GM12878 (cell line): ENCODE measurements at regions not wholly inside any gene's neighbourhood (a gene's known extent, or its start where the extent isn't known, plus 50 kb on each side); places are given as distances from the start of the nearest gene placed in this dataset.

Experiments used
- ATAC-seq: fragments of 200-7000 bp; cut with Tn5 transposase; 3 replicates; pipeline ENCODE4 v1.9.1; 2020; ENCODE audit warnings: mild to moderate bottlenecking, moderate library complexity
- BruUV-seq: library from RNA; stranded (reverse); fragments of 400-500 nt; replicated peaks from 2 replicates; lab custom pipeline; 2021; lab: Mats Ljungman, UMichigan
- CTCF ChIA-PET: fragments of 300-600 bp; sonication (Branson Sonifier 250); formaldehyde crosslinking; extraction: SDS; loops from one replicate; lab custom pipeline; 2021; ENCODE audit warnings: inconsistent platforms; lab: Yijun Ruan, JAX
- POLR2A ChIA-PET: fragments of 350-600 bp; formaldehyde crosslinking; extraction: SDS; loops from one replicate; lab custom pipeline; 2021; ENCODE audit warnings: inconsistent platforms; lab: Charles Lee
- RAD21 ChIA-PET: fragments of 300-600 bp; sonication (Branson Sonifier 250); formaldehyde crosslinking; loops from one replicate; lab custom pipeline; 2023; ENCODE audit warnings: antibody characterized with exemption; ENCODE audit not compliant: unreplicated experiment; lab: Charles Lee
- SMC1A ChIA-PET: fragments of 300-600 bp; sonication (Branson Sonifier 250); formaldehyde crosslinking; loops from one replicate; lab custom pipeline; 2023; ENCODE audit not compliant: unreplicated experiment, uncharacterized antibody; lab: Charles Lee
- DNase-seq: peaks from one replicate; pipeline ENCODE4 v3.0.0-alpha.2; 2011; ENCODE audit warnings: low read depth, low spot score
- FAIRE-seq: peaks from 3 replicates; lab custom pipeline; 2011; peaks lifted over from hg19 to GRCh38; lab: Jason Lieb, UNC
- H2AFZ ChIP-seq: 2 replicates; pipeline ENCODE4 v1.6.0; 2011; ENCODE audit warnings: low read depth, low read length, control low read depth; ENCODE audit not compliant: control insufficient read depth
- H3K27ac ChIP-seq: 2 replicates; pipeline ENCODE4 v1.5.1; 2011; ENCODE audit warnings: control low read depth; ENCODE audit not compliant: control insufficient read depth, insufficient read depth
- H3K27me3 ChIP-seq, 2 experiments: replicated peaks in 1 of 2; 2 replicates each; pipeline versions ENCODE4 v1.6.0 to v1.6.1; 2011; ENCODE audit warnings: low read length in 1 of 2; ENCODE audit not compliant: control insufficient read depth in 2 of 2, insufficient read depth in 2 of 2
- H3K36me3 ChIP-seq, 2 experiments: 2 replicates each; pipeline ENCODE4 v1.5.1; 2011; ENCODE audit warnings: low read length in 1 of 2; ENCODE audit not compliant: control insufficient read depth in 2 of 2, insufficient read depth in 2 of 2
- H3K4me1 ChIP-seq: 2 replicates; pipeline ENCODE4 v1.6.1; 2011; ENCODE audit warnings: mild to moderate bottlenecking, low read length, moderate library complexity, mixed read lengths; ENCODE audit not compliant: control insufficient read depth, insufficient read depth
- H3K4me2 ChIP-seq: 2 replicates; pipeline ENCODE4 v1.6.0; 2011; ENCODE audit warnings: control low read depth; ENCODE audit not compliant: control insufficient read depth, insufficient read depth
- H3K4me3 ChIP-seq: fragments of 200-600 bp; sonication (generic); 2 replicates; pipeline ENCODE4 v1.5.1; 2016
- H3K79me2 ChIP-seq: 2 replicates; pipeline ENCODE4 v1.6.0; 2011; ENCODE audit warnings: low read length; ENCODE audit not compliant: control insufficient read depth, insufficient read depth
- H3K9ac ChIP-seq: 2 replicates; pipeline ENCODE4 v1.8.0; 2011; ENCODE audit warnings: low read length, control low read depth, mixed read lengths; ENCODE audit not compliant: control insufficient read depth, insufficient read depth
- H3K9me3 ChIP-seq: replicated peaks from 3 replicates; pipeline ENCODE4 v1.5.1; 2011; ENCODE audit warnings: mild to moderate bottlenecking, low read length; ENCODE audit not compliant: control insufficient read depth, insufficient read depth
- H4K20me1 ChIP-seq: 2 replicates; pipeline ENCODE4 v1.6.0; 2011; ENCODE audit not compliant: control insufficient read depth, insufficient read depth
- ATF2 ChIP-seq: IDR thresholded peaks from 2 replicates; pipeline ENCODE4 v1.6.1; 2012; ENCODE audit warnings: low read length, inconsistent platforms
- ATF3 ChIP-seq: IDR thresholded peaks from 2 replicates; pipeline ENCODE4 v1.6.1; 2011; ENCODE audit warnings: low read depth, mild to moderate bottlenecking, low read length, moderate library complexity, borderline replicate concordance; ENCODE audit errors: extremely low read depth
- CEBPB ChIP-seq, 2 experiments: fragments of 150-350 bp in 1 of 2; IDR thresholded peaks; 2 replicates each; pipeline ENCODE4 v1.6.1; 2012 to 2014; ENCODE audit warnings: low read depth in 2 of 2, low read length in 2 of 2, borderline replicate concordance in 1 of 2, inconsistent platforms in 1 of 2
- ETV6 ChIP-seq, 2 experiments: fragments of 450-650 bp in 1 of 2; IDR thresholded peaks in 1 of 2; conservative IDR thresholded peaks in 1 of 2; 2 replicates each; pipeline ENCODE4 v1.6.1; 2014; ENCODE audit warnings: antibody characterized with exemption in 1 of 2, borderline replicate concordance in 1 of 2, low read depth in 1 of 2, mild to moderate bottlenecking in 1 of 2, moderate library complexity in 1 of 2
- IKZF1 ChIP-seq: fragments of 450-650 bp; conservative IDR thresholded peaks from 2 replicates; pipeline ENCODE4 v1.6.1; 2017; ENCODE audit warnings: antibody characterized with exemption, mild to moderate bottlenecking
- JUNB ChIP-seq: IDR thresholded peaks from 2 replicates; pipeline ENCODE4 v1.6.1; 2016; ENCODE audit warnings: antibody characterized with exemption, mild to moderate bottlenecking
- KAT2A ChIP-seq: conservative IDR thresholded peaks from 2 replicates; pipeline ENCODE4 v1.6.1; 2011; ENCODE audit warnings: low read depth, low read length; ENCODE audit not compliant: control insufficient read depth
- KDM1A ChIP-seq: fragments of 200-600 bp; sonication (generic); IDR thresholded peaks from 2 replicates; pipeline ENCODE4 v1.6.1; 2016; ENCODE audit warnings: borderline replicate concordance
- MTA3 ChIP-seq: IDR thresholded peaks from 2 replicates; pipeline ENCODE4 v1.6.1; 2012; ENCODE audit warnings: low read length, inconsistent platforms, borderline replicate concordance
- NKRF ChIP-seq: fragments of 450-650 bp; conservative IDR thresholded peaks from 2 replicates; pipeline ENCODE4 v1.6.1; 2017; ENCODE audit warnings: mild to moderate bottlenecking, moderate library complexity
- POLR2AphosphoS2 ChIP-seq: IDR thresholded peaks from 2 replicates; pipeline ENCODE4 v1.6.1; 2011; ENCODE audit warnings: low read depth, mild to moderate bottlenecking, low read length, improper control_type of control experiment, moderate library complexity
- RELB ChIP-seq: fragments of 450-650 bp; IDR thresholded peaks from 2 replicates; pipeline ENCODE4 v1.6.1; 2017; ENCODE audit warnings: low read depth, mild to moderate bottlenecking, moderate library complexity
- SREBF2 ChIP-seq: IDR thresholded peaks from 2 replicates; pipeline ENCODE4 v1.6.1; 2012; ENCODE audit warnings: mild to moderate bottlenecking, low read length
- SRF ChIP-seq, 2 experiments: IDR thresholded peaks; 2 replicates each; pipeline ENCODE4 v1.6.1; 2011; ENCODE audit warnings: low read depth in 2 of 2, low read length in 2 of 2, mild to moderate bottlenecking in 1 of 2, moderate library complexity in 1 of 2
- TAF1 ChIP-seq: IDR thresholded peaks from 2 replicates; pipeline ENCODE4 v1.6.1; 2011; ENCODE audit warnings: mild to moderate bottlenecking, low read depth, low read length, borderline replicate concordance
- ZBTB33 ChIP-seq: fragments of 450-650 bp; IDR thresholded peaks from 2 replicates; pipeline ENCODE4 v1.6.1; 2017; ENCODE audit warnings: mild to moderate bottlenecking
- ZNF207 ChIP-seq: fragments of 450-650 bp; IDR thresholded peaks from 2 replicates; pipeline ENCODE4 v1.6.1; 2014; ENCODE audit warnings: antibody characterized with exemption, mild to moderate bottlenecking, borderline replicate concordance
- WGBS: methylation state at CpG from one replicate; pipeline ENCODE4 v1.1.6; 2016; ENCODE audit warnings: low lambda C conversion rate; ENCODE audit not compliant: insufficient replicate concordance, insufficient coverage; ENCODE audit errors: missing lambda C conversion rate; 5-methylcytosine and 5-hydroxymethylcytosine counted together
- in situ Hi-C: fragments of 300-500 bp; cut with MboI; formaldehyde crosslinking; loops from 9 replicates; pipeline ENCODE4 v1.14.3; 2018; ENCODE audit warnings: mixed read lengths
- intact Hi-C: fragments of 100-400 bp; cut with micrococcal nuclease; formaldehyde crosslinking; loops from one replicate; pipeline ENCODE4 v1.14.2; 2022; ENCODE audit not compliant: unreplicated experiment

GRCh38 chr2:7242189-7242867 is 325.1 kb downstream of the RNF144A start:
- SMC1A ChIA-PET = interaction anchor here (0.9 to 1.4 kb wide), 2 partner anchors 8 to 22 kb away, joined by 3 read pairs; no protein-coding TSS in a partner anchor
- in situ Hi-C loops = no loop called here
- POLR2A ChIA-PET = no interaction called here
- TF ChIP-seq POLR2AphosphoS2 (no peak), CEBPB (IDR thresholded peaks at IDR 0.05; ENCODE audit: borderline replicate concordance in 1 of 2, low read depth in 2 of 2, low read length in 2 of 2) (no peak), ATF2 (no peak), ZNF207 (no peak), ETV6 (conservative IDR thresholded peaks at IDR 0.05 in 1 of 2, IDR thresholded peaks at IDR 0.05 in 1 of 2; ENCODE audit: borderline replicate concordance in 1 of 2, low read depth in 1 of 2) (no peak), MTA3 (no peak), NKRF (no peak), KDM1A (no peak), RELB (peak; percentile 62), KAT2A (no peak), ZBTB33 (no peak), SREBF2 (no peak), IKZF1 (0 out of 2 replicates have a peak, but pooled peaks have one; percentile 32), TAF1 (no peak), SRF (IDR thresholded peaks at IDR 0.05; ENCODE audit: low read depth in 2 of 2, low read length in 2 of 2) (no peak), ATF3 (no peak), JUNB (no peak)

More at GRCh38 chr2:7242189-7242867, 325.1 kb downstream of the RNF144A start:
- Histone ChIP-seq H3K27ac (no peak overlapping the region), H3K4me2 (no peak overlapping the region), H3K4me3 (no peak overlapping the region), H3K79me2 (no peaks in the 10 kb centered on the region), H2AFZ (no peak overlapping the region), H3K9me3 (no peaks in the 10 kb centered on the region), H3K36me3 (no peaks in the 10 kb centered on the region), H3K9ac (no peak overlapping the region), H3K27me3 (no peaks in the 10 kb centered on the region), H3K4me1 (no peaks in the 10 kb centered on the region), H4K20me1 (no peaks in the 10 kb centered on the region)
- 36% methylated on average over 5 of the region's 5 CpGs for WGBS
- ATAC-seq = peak; percentile 65
- RAD21 ChIA-PET = no interaction called here
- no TSS peak for BruUV-seq
- CTCF ChIA-PET = no interaction called here
- intact Hi-C loops = no loop called here
- DNase-seq = peak; percentile 9
- FAIRE-seq = peak; percentile 83
